ENCODE measurements at regions not wholly inside any gene's neighbourhood (a gene's known extent, or its start where the extent isn't known, plus 50 kb on each side); places are given as distances from the start of the nearest gene placed in this dataset.

- H3K4me3 ChIP-seq = no peak overlapping the region
- ATAC-seq (peak in 1 of 2 experiments; percentile 17; a peak in 3 of 6 replicates), FAIRE-seq (no peak), DNase-seq (ENCODE audit: low read depth in 1 of 2, low spot score in 1 of 2) (no peak)
- WGBS (ENCODE audit: missing lambda C conversion rate) = 90% methylated on average over 20 of the region's 20 CpGs
- H3K4me2 ChIP-seq = no peak overlapping the region
- TF ChIP-seq BHLHE40 (IDR thresholded peaks at IDR 0.05; ENCODE audit: low read depth, low read length) (no peak), RCOR1 (IDR thresholded peaks at IDR 0.05; ENCODE audit: low read depth, low read length) (no peak), EP300 (IDR thresholded peaks at IDR 0.05) (no peak), HEYL (CRISPR knock-in tag; IDR thresholded peaks at IDR 0.05) (no peak)
- peak overlapping the region; percentile 61 to 74 for H3K27ac ChIP-seq
- H3K9me3 ChIP-seq = no peaks in the 10 kb centered on the region
- peaks cover 43% of the 10 kb centered on the region for H3K4me1 ChIP-seq
- CTCF ChIA-PET = interaction anchor here (0.9 to 1.3 kb wide), 2 partner anchors 25 to 72 kb away, joined by 3 to 4 read pairs; no protein-coding TSS in a partner anchor
- POLR2A ChIA-PET = interaction anchor here (1.4 kb wide), 1 partner anchor 75 kb away, joined by 3 read pairs; the partner anchor contains the start of gene ID2
Observed at GRCh38 chr2:8606649-8607550, 75.0 kb upstream of the ID2 start.

DNA sequence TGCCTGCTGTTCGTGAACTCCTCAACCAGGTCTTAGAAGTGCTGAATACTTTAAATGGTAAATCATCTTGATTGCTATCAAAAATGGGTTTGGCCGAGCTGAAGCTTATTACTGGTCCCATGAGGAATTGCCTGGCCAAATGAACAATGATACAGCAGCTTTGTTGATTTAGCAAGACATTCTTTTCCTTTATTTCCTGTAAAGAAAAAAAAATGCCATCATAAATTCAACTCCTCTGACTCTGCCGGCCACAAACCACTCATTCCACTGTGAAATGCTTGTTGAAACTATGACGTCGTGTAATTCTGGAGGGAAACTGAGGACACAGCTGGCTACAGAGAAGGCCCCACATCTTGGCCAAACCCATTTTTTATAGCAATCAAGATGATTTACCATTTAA is 74.2 kb upstream of the ID2 start:
- WGBS (ENCODE audit: missing lambda C conversion rate) = 74% methylated on average over 5 of the region's 5 CpGs
- peak in 1 of 2 experiments; percentile 32 for DNase-seq (ENCODE audit: low read depth in 1 of 2, low spot score in 1 of 2)
- CTCF ChIA-PET = interaction anchor here (0.9 to 1.6 kb wide), 2 partner anchors 16 to 24 kb away, joined by 3 read pairs; no protein-coding TSS in a partner anchor
- TF ChIP-seq MAZ (IDR thresholded peaks at IDR 0.05; ENCODE audit: borderline replicate concordance, low read depth, low read length) (no peak), CBX8 (IDR thresholded peaks at IDR 0.05) (no peak), EHMT2 (IDR thresholded peaks at IDR 0.05; ENCODE audit: low read depth) (no peak), MAX (IDR thresholded peaks at IDR 0.05) (no peak), BCL3 (IDR thresholded peaks at IDR 0.05) (no peak), BHLHE40 (IDR thresholded peaks at IDR 0.05; ENCODE audit: low read depth, low read length) (no peak), RARB (CRISPR knock-in tag; IDR thresholded peaks at IDR 0.05) (no peak), ZC3H11A (IDR thresholded peaks at IDR 0.05) (no peak), MYC (IDR thresholded peaks at IDR 0.05; ENCODE audit: borderline replicate concordance, low read length) (no peak), CBX2 (IDR thresholded peaks at IDR 0.05; ENCODE audit: borderline replicate concordance, low read depth) (no peak), RNF2 (IDR thresholded peaks at IDR 0.05; ENCODE audit: borderline replicate concordance, low read depth) (no peak), FOSB (CRISPR knock-in tag; IDR thresholded peaks at IDR 0.05) (no peak), JUN (IDR thresholded peaks at IDR 0.05) (no peak), MAFK (IDR thresholded peaks at IDR 0.05; ENCODE audit: partially characterized antibody) (no peak)
- TF ChIP-seq, protein P1, sequence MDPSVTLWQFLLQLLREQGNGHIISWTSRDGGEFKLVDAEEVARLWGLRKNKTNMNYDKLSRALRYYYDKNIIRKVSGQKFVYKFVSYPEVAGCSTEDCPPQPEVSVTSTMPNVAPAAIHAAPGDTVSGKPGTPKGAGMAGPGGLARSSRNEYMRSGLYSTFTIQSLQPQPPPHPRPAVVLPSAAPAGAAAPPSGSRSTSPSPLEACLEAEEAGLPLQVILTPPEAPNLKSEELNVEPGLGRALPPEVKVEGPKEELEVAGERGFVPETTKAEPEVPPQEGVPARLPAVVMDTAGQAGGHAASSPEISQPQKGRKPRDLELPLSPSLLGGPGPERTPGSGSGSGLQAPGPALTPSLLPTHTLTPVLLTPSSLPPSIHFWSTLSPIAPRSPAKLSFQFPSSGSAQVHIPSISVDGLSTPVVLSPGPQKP (IDR thresholded peaks at IDR 0.05; ENCODE audit: low read depth, low read length) = no peak
- TF ChIP-seq, protein P2, sequence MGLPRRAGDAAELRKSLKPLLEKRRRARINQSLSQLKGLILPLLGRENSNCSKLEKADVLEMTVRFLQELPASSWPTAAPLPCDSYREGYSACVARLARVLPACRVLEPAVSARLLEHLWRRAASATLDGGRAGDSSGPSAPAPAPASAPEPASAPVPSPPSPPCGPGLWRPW (IDR thresholded peaks at IDR 0.05) = no peak
- TF ChIP-seq, protein P3, sequence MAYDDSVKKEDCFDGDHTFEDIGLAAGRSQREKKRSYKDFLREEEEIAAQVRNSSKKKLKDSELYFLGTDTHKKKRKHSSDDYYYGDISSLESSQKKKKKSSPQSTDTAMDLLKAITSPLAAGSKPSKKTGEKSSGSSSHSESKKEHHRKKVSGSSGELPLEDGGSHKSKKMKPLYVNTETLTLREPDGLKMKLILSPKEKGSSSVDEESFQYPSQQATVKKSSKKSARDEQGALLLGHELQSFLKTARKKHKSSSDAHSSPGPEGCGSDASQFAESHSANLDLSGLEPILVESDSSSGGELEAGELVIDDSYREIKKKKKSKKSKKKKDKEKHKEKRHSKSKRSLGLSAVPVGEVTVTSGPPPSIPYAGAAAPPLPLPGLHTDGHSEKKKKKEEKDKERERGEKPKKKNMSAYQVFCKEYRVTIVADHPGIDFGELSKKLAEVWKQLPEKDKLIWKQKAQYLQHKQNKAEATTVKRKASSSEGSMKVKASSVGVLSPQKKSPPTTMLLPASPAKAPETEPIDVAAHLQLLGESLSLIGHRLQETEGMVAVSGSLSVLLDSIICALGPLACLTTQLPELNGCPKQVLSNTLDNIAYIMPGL (CRISPR knock-in tag; IDR thresholded peaks at IDR 0.05; ENCODE audit: borderline replicate concordance) = no peak
- Histone ChIP-seq H3K4me2 (no peak overlapping the region), H3K27ac (peak overlapping the region; percentile 61 to 74; a peak in 5 of 6 replicates), H3K4me1 (peaks cover 43% of the 10 kb centered on the region), H3K9me3 (no peaks in the 10 kb centered on the region), H3K4me3 (no peak overlapping the region)
- ATAC-seq = no peak
- no peak for FAIRE-seq
- POLR2A ChIA-PET = interaction anchor here (1.4 kb wide), 1 partner anchor 74 kb away, joined by 3 read pairs; the partner anchor contains the start of gene ID2
